Left colon (tissue), 2 donors: ENCODE measurements at regions not wholly inside any gene's neighbourhood (a gene's known extent, or its start where the extent isn't known, plus 50 kb on each side); places are given as distances from the start of the nearest gene placed in this dataset.

ENCODE experiments used
- ATAC-seq: fragments of 200-7000 bp; cut with Tn5 transposase; one replicate; pipeline ENCODE4 v1.9.1; 2020; ENCODE audit warnings: mild to moderate bottlenecking, moderate library complexity
- DNase-seq, 2 donors: peaks; one replicate each; pipeline ENCODE4 v3.0.0-alpha.2; 2020
- intact Hi-C, 2 donors: fragments of 100-400 bp; cut with DNase I in 1 of 2; cut with micrococcal nuclease in 1 of 2; formaldehyde crosslinking; loops; one replicate each; pipeline versions ENCODE4 v1.11.2 to v1.14.0; 2022; cut with DNase I, micrococcal nuclease
- donor health status: DM: no; HTN: no; CAD: no.
- donor health status: DM: yes; HTN: yes; CAD: no.

GRCh38 chr21:19256934-19257660 is 853.5 kb upstream of the TMPRSS15 start:
- intact Hi-C loops, result no loop called here
- ATAC-seq (no peak), DNase-seq (no peak)

- no peak for DNase-seq
- intact Hi-C loops, result no loop called here
- no peak for ATAC-seq
Measured at GRCh38 chr21:19261731-19262376, 858.3 kb upstream of the TMPRSS15 start.

GRCh38 chr21:19266636-19267035 is 863.1 kb upstream of the TMPRSS15 start:
- intact Hi-C loops, result no loop called here
- DNase-seq (no peak), ATAC-seq (no peak)

DNA sequence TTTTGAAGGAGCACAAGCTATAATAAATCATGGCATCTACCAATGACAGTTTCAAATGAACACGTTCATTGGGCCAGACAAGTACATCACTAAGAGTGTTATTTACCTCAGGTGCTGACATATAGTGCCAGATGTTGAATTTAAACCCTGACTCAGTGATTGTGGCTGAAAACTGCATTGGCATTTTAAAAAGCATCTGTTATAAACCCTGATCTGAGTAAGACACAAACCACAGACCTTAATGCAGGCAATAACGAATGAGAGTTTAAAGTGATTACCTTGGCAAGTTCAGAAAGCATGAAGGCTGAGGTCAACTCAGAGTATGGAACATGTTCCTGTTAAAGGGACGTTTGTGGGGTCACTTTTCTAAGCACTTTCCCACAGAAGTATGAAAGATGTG is 865.1 kb upstream of the TMPRSS15 start:
- intact Hi-C loops, result no loop called here
- DNase-seq, result no peak
- no peak for ATAC-seq

DNA sequence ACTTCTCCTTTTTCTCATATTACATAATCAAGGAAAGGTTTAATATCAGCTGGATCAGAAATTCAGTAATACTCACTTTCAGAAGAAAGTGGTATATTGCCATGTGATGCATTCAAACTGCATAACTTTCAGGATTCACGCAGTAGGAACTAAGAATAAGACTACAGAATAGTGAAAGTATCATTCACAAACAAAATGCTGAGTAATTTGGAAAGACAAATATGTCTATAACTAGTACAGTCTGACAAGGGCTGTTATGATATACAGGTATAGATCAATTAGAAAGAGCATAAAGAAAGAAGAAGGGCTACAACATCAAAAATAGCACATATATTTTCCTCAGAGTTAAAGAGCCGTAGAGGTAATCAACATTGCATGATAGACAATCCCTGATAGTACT is 871.5 kb upstream of the TMPRSS15 start:
- ATAC-seq (no peak), DNase-seq (no peak)
- intact Hi-C loops, result no loop called here

GRCh38 chr21:19276665-19277064 is 873.1 kb upstream of the TMPRSS15 start:
- intact Hi-C loops, result no loop called here
- no peak for DNase-seq
- no peak for ATAC-seq

GRCh38 chr21:19286876-19287275 is 883.3 kb upstream of the TMPRSS15 start:
- DNase-seq (no peak), ATAC-seq (no peak)
- intact Hi-C loops, result no loop called here

DNA sequence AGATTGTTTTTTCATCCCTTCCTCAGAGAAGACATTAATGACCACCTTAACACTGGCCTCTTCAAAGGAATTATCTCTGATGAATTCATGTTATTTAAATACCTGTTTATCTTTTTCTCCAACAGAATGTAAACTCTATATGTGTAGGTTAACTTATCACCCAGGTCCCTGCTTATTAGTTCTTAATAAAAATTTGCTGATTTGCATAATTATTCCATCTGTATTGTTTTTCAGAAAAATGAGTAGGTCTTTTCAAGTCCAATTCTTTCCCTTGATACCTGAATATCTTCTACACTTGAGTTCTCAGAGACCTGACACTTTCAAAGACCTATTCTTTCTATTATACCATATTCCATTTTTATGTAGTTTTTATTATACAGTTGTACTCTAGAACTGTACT is 886.7 kb upstream of the TMPRSS15 start:
- no peak for ATAC-seq
- intact Hi-C loops, result no loop called here
- DNase-seq, result no peak

GRCh38 chr21:19320291-19320690 is 916.7 kb upstream of the TMPRSS15 start:
- DNase-seq, result no peak
- ATAC-seq, result no peak
- intact Hi-C loops, result no loop called here

DNA sequence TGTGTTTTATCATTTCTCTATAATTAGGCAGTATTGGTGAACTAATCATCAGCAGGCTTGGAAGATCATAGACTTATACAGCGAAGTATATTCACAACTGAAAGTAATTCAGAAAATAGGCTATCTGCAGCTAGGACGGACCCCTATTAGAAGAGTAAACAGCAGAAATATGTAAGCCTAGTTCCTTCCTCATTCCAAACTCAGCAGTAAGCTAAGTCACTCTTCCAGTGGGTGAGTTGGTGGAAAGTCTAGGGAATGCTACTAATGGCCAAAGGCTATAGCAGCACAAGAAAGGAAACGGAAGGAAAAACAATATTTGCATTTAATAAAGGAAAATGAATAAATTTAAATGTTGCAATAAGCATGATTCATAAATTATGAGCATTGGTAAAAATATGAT is 918.1 kb upstream of the TMPRSS15 start:
- ATAC-seq, result no peak
- no peak for DNase-seq
- intact Hi-C loops, result no loop called here

- intact Hi-C loops, result no loop called here
- DNase-seq, result no peak
- no peak for ATAC-seq
Measured at GRCh38 chr21:19322360-19322759, 918.8 kb upstream of the TMPRSS15 start.

DNA sequence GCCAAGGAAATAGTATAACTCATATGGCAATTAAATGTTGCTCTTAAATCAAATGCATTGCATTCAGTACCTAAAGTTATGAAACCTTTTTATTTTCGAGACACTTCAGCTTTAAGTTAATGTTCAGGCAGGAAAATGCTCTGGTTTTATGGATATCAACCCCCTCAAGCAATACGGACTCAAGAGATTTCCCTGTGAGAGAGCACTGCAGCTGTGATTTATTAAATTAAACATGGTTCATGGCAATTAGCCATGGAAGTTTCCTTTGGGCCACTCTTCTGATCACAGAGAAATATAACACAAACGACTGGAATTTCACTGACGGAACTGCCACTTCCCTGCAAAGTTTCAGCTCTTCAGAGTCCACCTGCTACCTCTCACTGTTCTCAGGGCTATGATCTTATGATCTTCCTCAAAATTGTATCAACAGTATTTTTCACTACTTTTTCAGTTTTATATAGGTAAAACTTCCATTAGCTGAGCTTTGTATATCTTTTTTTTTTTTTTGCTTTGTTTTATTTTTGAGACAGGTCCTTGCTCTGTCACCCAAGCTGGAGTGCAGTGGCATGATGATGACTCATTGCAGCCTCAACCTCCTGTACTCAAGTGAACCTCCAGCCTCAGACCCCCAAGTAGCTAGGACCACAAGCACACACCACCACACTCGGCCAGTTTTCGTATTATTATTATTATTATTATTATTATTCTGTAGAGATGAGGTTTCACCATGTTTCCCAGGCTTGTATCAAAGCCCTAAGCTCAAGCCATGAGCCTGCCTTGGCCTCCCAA is 923.1 kb upstream of the TMPRSS15 start:
- DNase-seq (no peak), ATAC-seq (no peak)
- intact Hi-C loops, result no loop called here

- ATAC-seq (no peak), DNase-seq (no peak)
- intact Hi-C loops, result no loop called here
Measured at GRCh38 chr21:19328954-19329353, 925.4 kb upstream of the TMPRSS15 start.

- no peak for DNase-seq
- intact Hi-C loops, result no loop called here
- no peak for ATAC-seq
Measured at GRCh38 chr21:19340303-19340702, 936.7 kb upstream of the TMPRSS15 start.

DNA sequence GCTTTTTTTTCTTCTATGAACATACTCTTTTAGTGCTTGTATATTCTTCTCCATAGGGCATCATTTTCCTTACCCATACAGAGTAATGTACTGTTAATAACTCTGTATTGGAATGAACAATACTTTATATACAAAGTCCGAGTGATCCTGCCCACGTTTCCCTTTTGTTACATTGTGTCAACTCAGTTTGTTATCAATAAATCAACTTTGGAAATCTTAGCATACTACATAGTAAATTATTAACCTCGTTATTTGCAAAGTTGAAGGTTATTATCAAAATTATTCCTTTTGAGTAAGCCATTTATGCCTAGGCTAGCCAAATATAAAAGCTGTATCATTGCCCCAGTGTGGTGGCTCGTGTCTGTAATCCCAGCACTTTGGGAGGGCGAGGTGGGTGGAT is 937.4 kb upstream of the TMPRSS15 start:
- DNase-seq, result no peak
- intact Hi-C loops, result no loop called here
- no peak for ATAC-seq

DNA sequence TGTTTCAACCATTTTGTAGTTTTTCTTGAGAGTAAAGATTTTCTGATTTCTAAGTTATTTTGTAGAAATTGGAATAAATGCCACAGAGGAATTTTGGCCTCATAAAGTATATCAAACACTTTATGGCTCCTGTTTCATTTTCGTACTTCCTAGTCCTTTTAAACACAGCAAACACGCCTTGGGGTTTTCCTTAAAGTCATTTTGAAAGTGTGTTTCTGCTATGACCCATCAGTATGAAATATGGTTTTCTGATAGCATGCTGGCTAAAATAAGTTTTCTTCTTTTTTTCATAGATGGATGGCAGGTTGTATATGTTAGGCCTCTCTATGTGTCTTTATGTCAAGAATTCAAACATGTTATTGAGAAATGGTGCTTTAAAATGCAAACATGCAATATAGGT is 940.1 kb upstream of the TMPRSS15 start:
- DNase-seq (no peak), ATAC-seq (no peak)
- intact Hi-C loops, result no loop called here

GRCh38 chr21:19350286-19350685 is 946.7 kb upstream of the TMPRSS15 start:
- DNase-seq (no peak), ATAC-seq (no peak)
- intact Hi-C loops, result no loop called here

GRCh38 chr21:19353256-19353655 is 949.7 kb upstream of the TMPRSS15 start:
- no peak for ATAC-seq
- intact Hi-C loops, result no loop called here
- no peak for DNase-seq

GRCh38 chr21:19368944-19369343 is 965.4 kb upstream of the TMPRSS15 start:
- ATAC-seq, result no peak
- no peak for DNase-seq
- intact Hi-C loops, result no loop called here

GRCh38 chr21:19392390-19392789 is 988.8 kb upstream of the TMPRSS15 start:
- DNase-seq (no peak), ATAC-seq (no peak)
- intact Hi-C loops, result no loop called here
